ENCODE measurements at regions not wholly inside any gene's neighbourhood (a gene's known extent, or its start where the extent isn't known, plus 50 kb on each side); places are given as distances from the start of the nearest gene placed in this dataset.

GRCh38 chr5:98606961-98607360 is 166.5 kb upstream of the RGMB start:
- Histone ChIP-seq H3K36me3 (ENCODE audit: insufficient read depth, low read length) (no peaks in the 10 kb centered on the region), H3K9me3 (ENCODE audit: control insufficient read depth, insufficient read depth, low read length) (no peaks in the 10 kb centered on the region), H3K4me1 (ENCODE audit: insufficient read depth, low read length) (0 out of 2 replicates have a peak, but pooled peaks cover 4% of the 10 kb centered on the region), H3K9ac (ENCODE audit: low read depth, low read length) (no peak overlapping the region)

GRCh38 chr5:98608052-98608451 is 165.4 kb upstream of the RGMB start:
- no peaks in the 10 kb centered on the region for H3K36me3 ChIP-seq (ENCODE audit: insufficient read depth, low read length)
- 0 out of 2 replicates have a peak, but pooled peaks cover 4% of the 10 kb centered on the region for H3K4me1 ChIP-seq (ENCODE audit: insufficient read depth, low read length)
- no peaks in the 10 kb centered on the region for H3K9me3 ChIP-seq (ENCODE audit: control insufficient read depth, insufficient read depth, low read length)
- H3K9ac ChIP-seq (ENCODE audit: low read depth, low read length): no peak overlapping the region

- H3K9me3 ChIP-seq (ENCODE audit: control insufficient read depth, insufficient read depth, low read length): no peaks in the 10 kb centered on the region
- no peaks in the 10 kb centered on the region for H3K36me3 ChIP-seq (ENCODE audit: insufficient read depth, low read length)
- no peak overlapping the region for H3K9ac ChIP-seq (ENCODE audit: low read depth, low read length)
These were observed 159.1 kb upstream of the RGMB start for GRCh38 chr5:98614341-98614740.

GRCh38 chr5:98621821-98622220 is 151.6 kb upstream of the RGMB start:
- Histone ChIP-seq H3K36me3 (ENCODE audit: insufficient read depth, low read length) (no peaks in the 10 kb centered on the region), H3K9ac (ENCODE audit: low read depth, low read length) (no peak overlapping the region), H3K9me3 (ENCODE audit: control insufficient read depth, insufficient read depth, low read length) (no peaks in the 10 kb centered on the region), H3K4me1 (ENCODE audit: insufficient read depth, low read length) (no peaks in the 10 kb centered on the region)

More at GRCh38 chr5:98614341-98614740, 159.1 kb upstream of the RGMB start:
- H3K4me1 ChIP-seq (ENCODE audit: insufficient read depth, low read length): no peaks in the 10 kb centered on the region

- Histone ChIP-seq H3K9ac (ENCODE audit: low read depth, low read length) (no peak overlapping the region), H3K9me3 (ENCODE audit: control insufficient read depth, insufficient read depth, low read length) (no peaks in the 10 kb centered on the region), H3K4me1 (ENCODE audit: insufficient read depth, low read length) (no peaks in the 10 kb centered on the region), H3K36me3 (ENCODE audit: insufficient read depth, low read length) (no peaks in the 10 kb centered on the region)
These were observed 149.2 kb upstream of the RGMB start for GRCh38 chr5:98624145-98624880.

GRCh38 chr5:98627121-98627520 is 146.3 kb upstream of the RGMB start:
- Histone ChIP-seq H3K4me1 (ENCODE audit: insufficient read depth, low read length) (no peaks in the 10 kb centered on the region), H3K36me3 (ENCODE audit: insufficient read depth, low read length) (no peaks in the 10 kb centered on the region; the same call in 1 of the 2 replicates), H3K9ac (ENCODE audit: low read depth, low read length) (no peak overlapping the region), H3K9me3 (ENCODE audit: control insufficient read depth, insufficient read depth, low read length) (no peaks in the 10 kb centered on the region)

GRCh38 chr5:98630621-98631020 is 142.8 kb upstream of the RGMB start:
- Histone ChIP-seq H3K4me1 (ENCODE audit: insufficient read depth, low read length) (peaks cover 7% of the 10 kb centered on the region; the same call in 1 of the 2 replicates), H3K36me3 (ENCODE audit: insufficient read depth, low read length) (no peaks in the 10 kb centered on the region; the same call in 1 of the 2 replicates), H3K9ac (ENCODE audit: low read depth, low read length) (no peak overlapping the region), H3K9me3 (ENCODE audit: control insufficient read depth, insufficient read depth, low read length) (no peaks in the 10 kb centered on the region)

- Histone ChIP-seq H3K9me3 (ENCODE audit: control insufficient read depth, insufficient read depth, low read length) (no peaks in the 10 kb centered on the region), H3K36me3 (ENCODE audit: insufficient read depth, low read length) (no peaks in the 10 kb centered on the region; the same call in 1 of the 2 replicates), H3K9ac (ENCODE audit: low read depth, low read length) (no peak overlapping the region), H3K4me1 (ENCODE audit: insufficient read depth, low read length) (peaks cover 11% of the 10 kb centered on the region; the same call in 1 of the 2 replicates)
These were observed 142.0 kb upstream of the RGMB start for GRCh38 chr5:98631311-98632054.

- H3K9me3 ChIP-seq (ENCODE audit: control insufficient read depth, insufficient read depth, low read length): no peaks in the 10 kb centered on the region
- H3K4me1 ChIP-seq (ENCODE audit: insufficient read depth, low read length): peaks cover 11% of the 10 kb centered on the region; the same call in 1 of the 2 replicates
These were observed 137.8 kb upstream of the RGMB start for GRCh38 chr5:98635656-98636055.

GRCh38 chr5:98637116-98637515 is 136.3 kb upstream of the RGMB start:
- Histone ChIP-seq H3K9ac (ENCODE audit: low read depth, low read length) (no peak overlapping the region), H3K36me3 (ENCODE audit: insufficient read depth, low read length) (no peaks in the 10 kb centered on the region), H3K9me3 (ENCODE audit: control insufficient read depth, insufficient read depth, low read length) (no peaks in the 10 kb centered on the region), H3K4me1 (ENCODE audit: insufficient read depth, low read length) (peaks cover 16% of the 10 kb centered on the region; the same call in 1 of the 2 replicates)

More at GRCh38 chr5:98635656-98636055, 137.8 kb upstream of the RGMB start:
- Histone ChIP-seq H3K36me3 (ENCODE audit: insufficient read depth, low read length) (no peaks in the 10 kb centered on the region; the same call in 1 of the 2 replicates), H3K9ac (ENCODE audit: low read depth, low read length) (no peak overlapping the region)

GRCh38 chr5:98637557-98637956 is 135.9 kb upstream of the RGMB start:
- H3K9ac ChIP-seq (ENCODE audit: low read depth, low read length): no peak overlapping the region
- H3K9me3 ChIP-seq (ENCODE audit: control insufficient read depth, insufficient read depth, low read length): no peaks in the 10 kb centered on the region
- no peaks in the 10 kb centered on the region for H3K36me3 ChIP-seq (ENCODE audit: insufficient read depth, low read length)
- peaks cover 17% of the 10 kb centered on the region; the same call in 1 of the 2 replicates for H3K4me1 ChIP-seq (ENCODE audit: insufficient read depth, low read length)

- peaks cover 17% of the 10 kb centered on the region; the same call in 1 of the 2 replicates for H3K4me1 ChIP-seq (ENCODE audit: insufficient read depth, low read length)
- H3K9me3 ChIP-seq (ENCODE audit: control insufficient read depth, insufficient read depth, low read length): no peaks in the 10 kb centered on the region
- H3K36me3 ChIP-seq (ENCODE audit: insufficient read depth, low read length): no peaks in the 10 kb centered on the region
- no peak overlapping the region for H3K9ac ChIP-seq (ENCODE audit: low read depth, low read length)
These were observed 135.4 kb upstream of the RGMB start for GRCh38 chr5:98638111-98638510.

GRCh38 chr5:98638701-98639100 is 134.8 kb upstream of the RGMB start:
- H3K9ac ChIP-seq (ENCODE audit: low read depth, low read length): no peak overlapping the region
- no peaks in the 10 kb centered on the region for H3K9me3 ChIP-seq (ENCODE audit: control insufficient read depth, insufficient read depth, low read length)
- H3K36me3 ChIP-seq (ENCODE audit: insufficient read depth, low read length): no peaks in the 10 kb centered on the region
- peaks cover 17% of the 10 kb centered on the region; the same call in 1 of the 2 replicates for H3K4me1 ChIP-seq (ENCODE audit: insufficient read depth, low read length)

GRCh38 chr5:98639274-98639673 is 134.2 kb upstream of the RGMB start:
- Histone ChIP-seq H3K4me1 (ENCODE audit: insufficient read depth, low read length) (peaks cover 17% of the 10 kb centered on the region; the same call in 1 of the 2 replicates), H3K9ac (ENCODE audit: low read depth, low read length) (no peak overlapping the region), H3K36me3 (ENCODE audit: insufficient read depth, low read length) (no peaks in the 10 kb centered on the region), H3K9me3 (ENCODE audit: control insufficient read depth, insufficient read depth, low read length) (no peaks in the 10 kb centered on the region)

All from ES-I3 (cell line).